HEK293 (cell line): ENCODE measurements at regions not wholly inside any gene's neighbourhood (a gene's known extent, or its start where the extent isn't known, plus 50 kb on each side); places are given as distances from the start of the nearest gene placed in this dataset.

Source experiments
- CTCF ChIA-PET: fragments of 350-600 bp; formaldehyde crosslinking; extraction: SDS; loops from one replicate; lab custom pipeline; 2021; ENCODE audit warnings: antibody characterized with exemption; lab: Yijun Ruan, JAX
- POLR2A ChIA-PET: fragments of 300-600 bp; formaldehyde crosslinking; extraction: SDS; loops from one replicate; lab custom pipeline; 2020; ENCODE audit warnings: antibody characterized with exemption, inconsistent platforms; lab: Yijun Ruan, JAX
- H3K27ac ChIP-seq: fragments of 200-500 bp; sonication (Bioruptor generic); 2 replicates; pipeline ENCODE4 v1.5.1; 2014; ENCODE audit warnings: low read depth, low read length, control low read depth, inconsistent platforms; ENCODE audit errors: extremely low read depth
- H3K36me3 ChIP-seq, 2 experiments: fragments of 200-500 bp in 1 of 2; sonication (Bioruptor generic) in 1 of 2; 1 replicate in 1 of 2; 2 replicates in 1 of 2; pipeline ENCODE4 v1.5.1; 2014 to 2017; ENCODE audit warnings: inconsistent platforms in 2 of 2, low read length in 2 of 2; ENCODE audit not compliant: control insufficient read depth in 2 of 2, insufficient read depth in 1 of 2
- H3K4me1 ChIP-seq: fragments of 200-500 bp; sonication (Bioruptor generic); 2 replicates; pipeline ENCODE4 v1.5.1; 2014; ENCODE audit warnings: mild to moderate bottlenecking, low read length, inconsistent platforms; ENCODE audit not compliant: control insufficient read depth, insufficient read depth
- H3K4me3 ChIP-seq: 2 replicates; pipeline ENCODE4 v1.5.1; 2011; ENCODE audit warnings: low read depth, mild to moderate bottlenecking, control low read depth, low read length, moderate library complexity
- H3K9me3 ChIP-seq: fragments of 200-500 bp; sonication (Bioruptor generic); 2 replicates; pipeline ENCODE4 v1.5.1; 2014; ENCODE audit warnings: low read depth, low read length, inconsistent platforms; ENCODE audit not compliant: control insufficient read depth, insufficient read depth
- GLI4 ChIP-seq: fragments of 450-650 bp; formaldehyde crosslinking; IDR thresholded peaks from 2 replicates; pipeline ENCODE4 v1.5.1; 2016; ENCODE audit warnings: missing biosample characterization, missing genetic modification characterization
- KLF10 ChIP-seq: fragments of 450-650 bp; IDR thresholded peaks from 2 replicates; pipeline ENCODE4 v1.5.1; 2018; ENCODE audit warnings: missing biosample characterization, mild to moderate bottlenecking, missing genetic modification characterization
- MEIS1 ChIP-seq: sonication (generic); formaldehyde crosslinking; IDR thresholded peaks from 2 replicates; pipeline ENCODE4 v1.8.1; 2022; ENCODE audit warnings: missing genetic modification reagents, mild to moderate bottlenecking, borderline replicate concordance
- SCRT2 ChIP-seq: fragments of 450-650 bp; formaldehyde crosslinking; IDR thresholded peaks from 2 replicates; pipeline ENCODE4 v1.5.1; 2016; ENCODE audit warnings: missing biosample characterization, missing genetic modification characterization
- SP7 ChIP-seq: fragments of 450-650 bp; formaldehyde crosslinking; IDR thresholded peaks from 2 replicates; pipeline ENCODE4 v1.5.1; 2016; ENCODE audit warnings: missing biosample characterization, missing genetic modification characterization
- ZBTB48 ChIP-seq: fragments of 450-650 bp; formaldehyde crosslinking; IDR thresholded peaks from 2 replicates; pipeline ENCODE4 v1.5.1; 2016; ENCODE audit warnings: missing biosample characterization, missing genetic modification characterization
- ZBTB7A ChIP-seq: fragments of 450-650 bp; formaldehyde crosslinking; IDR thresholded peaks from 2 replicates; pipeline ENCODE4 v1.5.1; 2016; ENCODE audit warnings: low read depth, missing biosample characterization, missing genetic modification characterization
- ZBTB8A ChIP-seq: fragments of 450-650 bp; formaldehyde crosslinking; IDR thresholded peaks from 2 replicates; pipeline ENCODE4 v1.5.1; 2016; ENCODE audit warnings: missing biosample characterization, missing genetic modification characterization
- ZFHX2 ChIP-seq: fragments of 450-650 bp; formaldehyde crosslinking; conservative IDR thresholded peaks from 2 replicates; pipeline ENCODE4 v1.5.1; 2016; ENCODE audit warnings: missing biosample characterization, missing genetic modification characterization
- ZIC2 ChIP-seq: fragments of 450-650 bp; formaldehyde crosslinking; IDR thresholded peaks from 2 replicates; pipeline ENCODE4 v1.5.1; 2016; ENCODE audit warnings: missing biosample characterization, missing genetic modification characterization
- ZNF138 ChIP-seq: fragments of 450-650 bp; formaldehyde crosslinking; IDR thresholded peaks from 2 replicates; pipeline ENCODE4 v1.5.1; 2016; ENCODE audit warnings: missing biosample characterization, missing genetic modification characterization, borderline replicate concordance
- ZNF184 ChIP-seq: fragments of 450-650 bp; IDR thresholded peaks from 2 replicates; pipeline ENCODE4 v1.5.1; 2018; ENCODE audit warnings: missing biosample characterization, mild to moderate bottlenecking, missing genetic modification characterization
- ZNF221 ChIP-seq: fragments of 450-650 bp; formaldehyde crosslinking; IDR thresholded peaks from 2 replicates; pipeline ENCODE4 v1.5.1; 2017; ENCODE audit warnings: missing biosample characterization, missing genetic modification characterization, borderline replicate concordance
- ZNF302 ChIP-seq: fragments of 450-650 bp; formaldehyde crosslinking; IDR thresholded peaks from 2 replicates; pipeline ENCODE4 v1.5.1; 2016; ENCODE audit warnings: missing biosample characterization, missing genetic modification characterization, low read depth
- ZNF350 ChIP-seq: fragments of 450-650 bp; formaldehyde crosslinking; IDR thresholded peaks from 2 replicates; pipeline ENCODE4 v1.5.0; 2017; ENCODE audit warnings: missing biosample characterization, mild to moderate bottlenecking, missing genetic modification characterization
- ZNF600 ChIP-seq: fragments of 450-650 bp; formaldehyde crosslinking; IDR thresholded peaks from 2 replicates; pipeline ENCODE4 v1.5.1; 2016; ENCODE audit warnings: missing biosample characterization, missing genetic modification characterization
- ZNF624 ChIP-seq: fragments of 450-650 bp; formaldehyde crosslinking; IDR thresholded peaks from 2 replicates; pipeline ENCODE4 v1.5.1; 2017; ENCODE audit warnings: missing biosample characterization, missing genetic modification characterization
- ZNF670 ChIP-seq: fragments of 450-650 bp; formaldehyde crosslinking; IDR thresholded peaks from 2 replicates; pipeline ENCODE4 v1.5.1; 2016; ENCODE audit warnings: missing biosample characterization, missing genetic modification characterization, low read depth
- ZNF768 ChIP-seq: fragments of 450-650 bp; formaldehyde crosslinking; IDR thresholded peaks from 2 replicates; pipeline ENCODE4 v1.5.1; 2018; ENCODE audit warnings: missing biosample characterization, mild to moderate bottlenecking, missing genetic modification characterization
- ZNF785 ChIP-seq: fragments of 450-650 bp; formaldehyde crosslinking; IDR thresholded peaks from 2 replicates; pipeline ENCODE4 v1.5.1; 2016; ENCODE audit warnings: missing biosample characterization, missing genetic modification characterization
- ZNF791 ChIP-seq: fragments of 450-650 bp; formaldehyde crosslinking; IDR thresholded peaks from 2 replicates; pipeline ENCODE4 v1.5.1; 2016; ENCODE audit warnings: missing biosample characterization, missing genetic modification characterization
- TF ChIP-seq, protein P1 (sequence below): IDR thresholded peaks from 2 replicates; pipeline ENCODE4 v1.6.1; 2011; ENCODE audit warnings: mild to moderate bottlenecking, low read depth, low read length, borderline replicate concordance
- TF ChIP-seq, protein P2 (sequence below): fragments of 450-650 bp; formaldehyde crosslinking; IDR thresholded peaks from 2 replicates; pipeline ENCODE4 v1.5.1; 2017; ENCODE audit warnings: missing biosample characterization, missing genetic modification characterization
- TF ChIP-seq, protein P3 (sequence below): fragments of 450-650 bp; IDR thresholded peaks from 2 replicates; pipeline ENCODE4 v1.5.1; 2018; ENCODE audit warnings: missing biosample characterization, mild to moderate bottlenecking, missing genetic modification characterization
- TF ChIP-seq, protein P4 (sequence below): fragments of 450-650 bp; formaldehyde crosslinking; IDR thresholded peaks from 2 replicates; pipeline ENCODE4 v1.5.1; 2017; ENCODE audit warnings: missing biosample characterization, mild to moderate bottlenecking, missing genetic modification characterization, moderate library complexity
- TF ChIP-seq, protein P5 (sequence below): fragments of 450-650 bp; IDR thresholded peaks from 2 replicates; pipeline ENCODE4 v1.5.1; 2018; ENCODE audit warnings: missing biosample characterization, missing genetic modification characterization
- TF ChIP-seq, protein P6 (sequence below): sonication (generic); formaldehyde crosslinking; IDR thresholded peaks from 2 replicates; pipeline ENCODE4 v1.8.1; 2022; ENCODE audit warnings: mild to moderate bottlenecking, moderate library complexity, missing genetic modification reagents

DNA sequence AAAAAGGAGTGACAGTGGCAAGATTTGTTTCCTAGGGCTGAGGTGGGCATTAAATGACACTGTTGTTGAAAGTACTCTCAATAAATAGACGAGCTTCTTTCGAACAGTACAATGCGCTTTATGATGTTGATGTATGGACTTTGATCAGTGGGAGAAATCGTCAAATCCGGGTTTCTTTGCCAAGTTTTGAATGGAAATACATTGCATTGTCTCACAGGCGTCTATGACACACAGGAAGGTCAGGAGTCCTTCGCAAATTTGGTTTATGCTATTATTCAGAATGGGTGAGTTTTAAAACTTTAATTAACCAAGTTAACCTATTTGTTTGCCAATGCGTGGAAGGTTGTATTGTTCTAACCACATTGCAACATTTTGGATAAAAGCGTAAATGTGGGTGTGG lies 547.3 kb upstream of the SLC35B3 start (continued):
- no peak for TF ChIP-seq ZNF791
- TF ChIP-seq, protein P1, sequence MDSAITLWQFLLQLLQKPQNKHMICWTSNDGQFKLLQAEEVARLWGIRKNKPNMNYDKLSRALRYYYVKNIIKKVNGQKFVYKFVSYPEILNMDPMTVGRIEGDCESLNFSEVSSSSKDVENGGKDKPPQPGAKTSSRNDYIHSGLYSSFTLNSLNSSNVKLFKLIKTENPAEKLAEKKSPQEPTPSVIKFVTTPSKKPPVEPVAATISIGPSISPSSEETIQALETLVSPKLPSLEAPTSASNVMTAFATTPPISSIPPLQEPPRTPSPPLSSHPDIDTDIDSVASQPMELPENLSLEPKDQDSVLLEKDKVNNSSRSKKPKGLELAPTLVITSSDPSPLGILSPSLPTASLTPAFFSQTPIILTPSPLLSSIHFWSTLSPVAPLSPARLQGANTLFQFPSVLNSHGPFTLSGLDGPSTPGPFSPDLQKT = no peak
- TF ChIP-seq ZNF350 = no peak
- TF ChIP-seq, protein P2, sequence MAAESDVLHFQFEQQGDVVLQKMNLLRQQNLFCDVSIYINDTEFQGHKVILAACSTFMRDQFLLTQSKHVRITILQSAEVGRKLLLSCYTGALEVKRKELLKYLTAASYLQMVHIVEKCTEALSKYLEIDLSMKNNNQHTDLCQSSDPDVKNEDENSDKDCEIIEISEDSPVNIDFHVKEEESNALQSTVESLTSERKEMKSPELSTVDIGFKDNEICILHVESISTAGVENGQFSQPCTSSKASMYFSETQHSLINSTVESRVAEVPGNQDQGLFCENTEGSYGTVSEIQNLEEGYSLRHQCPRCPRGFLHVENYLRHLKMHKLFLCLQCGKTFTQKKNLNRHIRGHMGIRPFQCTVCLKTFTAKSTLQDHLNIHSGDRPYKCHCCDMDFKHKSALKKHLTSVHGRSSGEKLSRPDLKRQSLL (tag by site-specific recombination) = no peak
- no peak for TF ChIP-seq MEIS1 (CRISPR knock-in tag)
- TF ChIP-seq ZNF670 (tag by site-specific recombination) = no peak
- no peak for TF ChIP-seq ZNF624 (tag by site-specific recombination)
- no peak for TF ChIP-seq ZNF138 (tag by site-specific recombination)
- TF ChIP-seq, protein P3, sequence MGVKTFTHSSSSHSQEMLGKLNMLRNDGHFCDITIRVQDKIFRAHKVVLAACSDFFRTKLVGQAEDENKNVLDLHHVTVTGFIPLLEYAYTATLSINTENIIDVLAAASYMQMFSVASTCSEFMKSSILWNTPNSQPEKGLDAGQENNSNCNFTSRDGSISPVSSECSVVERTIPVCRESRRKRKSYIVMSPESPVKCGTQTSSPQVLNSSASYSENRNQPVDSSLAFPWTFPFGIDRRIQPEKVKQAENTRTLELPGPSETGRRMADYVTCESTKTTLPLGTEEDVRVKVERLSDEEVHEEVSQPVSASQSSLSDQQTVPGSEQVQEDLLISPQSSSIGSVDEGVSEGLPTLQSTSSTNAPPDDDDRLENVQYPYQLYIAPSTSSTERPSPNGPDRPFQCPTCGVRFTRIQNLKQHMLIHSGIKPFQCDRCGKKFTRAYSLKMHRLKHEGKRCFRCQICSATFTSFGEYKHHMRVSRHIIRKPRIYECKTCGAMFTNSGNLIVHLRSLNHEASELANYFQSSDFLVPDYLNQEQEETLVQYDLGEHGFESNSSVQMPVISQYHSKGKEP (tag by site-specific recombination) = no peak
- TF ChIP-seq GLI4 = no peak
- TF ChIP-seq ZNF785 (tag by site-specific recombination) = no peak
- TF ChIP-seq, all 188 proteins: peak for 0

DNA sequence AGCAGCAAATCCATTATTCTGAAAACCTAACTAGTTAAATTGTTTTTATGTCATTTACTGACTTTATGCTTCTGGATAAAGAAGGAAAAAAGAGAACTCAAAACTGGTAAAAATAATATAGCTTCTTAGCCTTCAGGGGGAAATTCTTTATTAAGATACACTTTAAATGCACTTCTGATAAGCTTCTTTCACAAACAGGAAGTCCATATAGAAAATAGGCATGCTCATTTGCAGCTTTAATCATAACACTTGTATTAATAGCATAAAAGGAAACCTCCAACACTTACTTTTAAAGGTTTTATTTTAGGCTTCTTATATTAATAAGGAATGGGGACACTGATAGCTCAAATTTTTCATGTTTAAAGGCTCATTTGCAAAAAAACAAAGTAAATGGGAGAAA lies 538.0 kb upstream of the SLC35B3 start:
- Histone ChIP-seq H3K36me3 (no peaks in the 10 kb centered on the region), H3K9me3 (no peaks in the 10 kb centered on the region), H3K27ac (no peak overlapping the region), H3K4me3 (no peak overlapping the region), H3K4me1 (no peaks in the 10 kb centered on the region)
- CTCF ChIA-PET = interaction anchor here (0.6 to 1.3 kb wide), 2 partner anchors 9 to 136 kb away, joined by 4 to 9 read pairs; no protein-coding TSS in a partner anchor
- POLR2A ChIA-PET = no interaction called here
- TF ChIP-seq ZBTB7A (tag by site-specific recombination) = no peak
- no peak for TF ChIP-seq ZBTB48 (tag by site-specific recombination)
- no peak for TF ChIP-seq SP7 (tag by site-specific recombination)
- TF ChIP-seq KLF10 (tag by site-specific recombination) = no peak
- TF ChIP-seq ZNF768 (tag by site-specific recombination) = no peak
- no peak for TF ChIP-seq SCRT2 (tag by site-specific recombination)
- no peak for TF ChIP-seq ZNF184 (tag by site-specific recombination)
- TF ChIP-seq, protein P2 (tag by site-specific recombination) = no peak
- no peak for TF ChIP-seq ZNF302 (tag by site-specific recombination)
- TF ChIP-seq ZBTB8A = no peak
- no peak for TF ChIP-seq ZNF600 (tag by site-specific recombination)
- no peak for TF ChIP-seq ZNF221 (tag by site-specific recombination)
- TF ChIP-seq, protein P3 (tag by site-specific recombination) = no peak
- TF ChIP-seq, protein P4, sequence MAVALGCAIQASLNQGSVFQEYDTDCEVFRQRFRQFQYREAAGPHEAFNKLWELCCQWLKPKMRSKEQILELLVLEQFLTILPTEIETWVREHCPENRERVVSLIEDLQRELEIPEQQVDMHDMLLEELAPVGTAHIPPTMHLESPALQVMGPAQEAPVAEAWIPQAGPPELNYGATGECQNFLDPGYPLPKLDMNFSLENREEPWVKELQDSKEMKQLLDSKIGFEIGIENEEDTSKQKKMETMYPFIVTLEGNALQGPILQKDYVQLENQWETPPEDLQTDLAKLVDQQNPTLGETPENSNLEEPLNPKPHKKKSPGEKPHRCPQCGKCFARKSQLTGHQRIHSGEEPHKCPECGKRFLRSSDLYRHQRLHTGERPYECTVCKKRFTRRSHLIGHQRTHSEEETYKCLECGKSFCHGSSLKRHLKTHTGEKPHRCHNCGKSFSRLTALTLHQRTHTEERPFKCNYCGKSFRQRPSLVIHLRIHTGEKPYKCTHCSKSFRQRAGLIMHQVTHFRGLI (tag by site-specific recombination) = no peak
- TF ChIP-seq ZFHX2 (tag by site-specific recombination) = no peak
- TF ChIP-seq, protein P5, sequence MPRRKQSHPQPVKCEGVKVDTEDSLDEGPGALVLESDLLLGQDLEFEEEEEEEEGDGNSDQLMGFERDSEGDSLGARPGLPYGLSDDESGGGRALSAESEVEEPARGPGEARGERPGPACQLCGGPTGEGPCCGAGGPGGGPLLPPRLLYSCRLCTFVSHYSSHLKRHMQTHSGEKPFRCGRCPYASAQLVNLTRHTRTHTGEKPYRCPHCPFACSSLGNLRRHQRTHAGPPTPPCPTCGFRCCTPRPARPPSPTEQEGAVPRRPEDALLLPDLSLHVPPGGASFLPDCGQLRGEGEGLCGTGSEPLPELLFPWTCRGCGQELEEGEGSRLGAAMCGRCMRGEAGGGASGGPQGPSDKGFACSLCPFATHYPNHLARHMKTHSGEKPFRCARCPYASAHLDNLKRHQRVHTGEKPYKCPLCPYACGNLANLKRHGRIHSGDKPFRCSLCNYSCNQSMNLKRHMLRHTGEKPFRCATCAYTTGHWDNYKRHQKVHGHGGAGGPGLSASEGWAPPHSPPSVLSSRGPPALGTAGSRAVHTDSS (tag by site-specific recombination) = no peak
- TF ChIP-seq, protein P6, sequence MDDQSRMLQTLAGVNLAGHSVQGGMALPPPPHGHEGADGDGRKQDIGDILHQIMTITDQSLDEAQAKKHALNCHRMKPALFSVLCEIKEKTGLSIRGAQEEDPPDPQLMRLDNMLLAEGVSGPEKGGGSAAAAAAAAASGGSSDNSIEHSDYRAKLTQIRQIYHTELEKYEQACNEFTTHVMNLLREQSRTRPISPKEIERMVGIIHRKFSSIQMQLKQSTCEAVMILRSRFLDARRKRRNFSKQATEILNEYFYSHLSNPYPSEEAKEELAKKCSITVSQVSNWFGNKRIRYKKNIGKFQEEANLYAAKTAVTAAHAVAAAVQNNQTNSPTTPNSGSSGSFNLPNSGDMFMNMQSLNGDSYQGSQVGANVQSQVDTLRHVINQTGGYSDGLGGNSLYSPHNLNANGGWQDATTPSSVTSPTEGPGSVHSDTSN (CRISPR knock-in tag) = no peak
- TF ChIP-seq ZNF350 = no peak
- TF ChIP-seq ZIC2 = no peak
